ACHN (cell line): ENCODE measurements at regions not wholly inside any gene's neighbourhood (a gene's known extent, or its start where the extent isn't known, plus 50 kb on each side); places are given as distances from the start of the nearest gene placed in this dataset.
"Not testable (repeated sequence)": the region's sequence is repeated elsewhere in the genome, so short reads cannot be mapped to it uniquely, and the experiment has no call there.

Source experiments
- DNase-seq: peaks from one replicate; pipeline ENCODE4 v3.0.0-alpha.2; 2015
- in situ Hi-C: cut with HindIII; loops from 2 replicates; pipeline ENCODE4 v1.10.0; 2017; ENCODE audit warnings: low sequenced_read_pairs, low pct_ligation_motif_present, low pct_unique_long_range_greater_than_20kb

- in situ Hi-C loops, result no loop called here
- DNase-seq, result no peak
These were observed 68.4 kb upstream of the PRR5 start for GRCh38 chr22:44633647-44634046.

- no peak for DNase-seq
- in situ Hi-C loops, result no loop called here
These were observed 69.2 kb upstream of the PRR5 start for GRCh38 chr22:44632541-44633396.

- DNase-seq, result no peak
These were observed 71.2 kb upstream of the PRR5 start for GRCh38 chr22:44630826-44631225.

GRCh38 chr22:44628835-44629234 lies 73.2 kb upstream of the PRR5 start:
- DNase-seq, result no peak
- in situ Hi-C loops, result no loop called here

More at GRCh38 chr22:44630826-44631225, 71.2 kb upstream of the PRR5 start:
- in situ Hi-C loops, result no loop called here

GRCh38 chr22:44628273-44628672 lies 73.7 kb upstream of the PRR5 start:
- in situ Hi-C loops, result no loop called here
- DNase-seq, result no peak

GRCh38 chr22:44627521-44628139 lies 74.4 kb upstream of the PRR5 start:
- no peak for DNase-seq
- in situ Hi-C loops, result no loop called here

GRCh38 chr22:44625981-44626687 lies 75.9 kb upstream of the PRR5 start:
- DNase-seq, result peak; percentile 53
- in situ Hi-C loops, result no loop called here

GRCh38 chr22:44625421-44625760 lies 76.6 kb upstream of the PRR5 start:
- in situ Hi-C loops, result no loop called here
- no peak for DNase-seq

- no peak for DNase-seq
- in situ Hi-C loops, result no loop called here
These were observed 77.1 kb upstream of the PRR5 start for GRCh38 chr22:44624689-44625420.

- DNase-seq, result no peak
- in situ Hi-C loops, result no loop called here
These were observed 78.1 kb upstream of the PRR5 start for GRCh38 chr22:44623771-44624510.

GRCh38 chr22:44622679-44623078 lies 79.3 kb upstream of the PRR5 start:
- in situ Hi-C loops, result no loop called here
- DNase-seq, result no peak

- in situ Hi-C loops, result no loop called here
- DNase-seq, result no peak
These were observed 79.9 kb upstream of the PRR5 start for GRCh38 chr22:44622147-44622427.

GRCh38 chr22:44621401-44622146 lies 80.4 kb upstream of the PRR5 start:
- in situ Hi-C loops, result no loop called here
- no peak for DNase-seq

- DNase-seq, result no peak
- in situ Hi-C loops, result no loop called here
These were observed 81.2 kb upstream of the PRR5 start for GRCh38 chr22:44620841-44621257.

- no peak for DNase-seq
These were observed 81.7 kb upstream of the PRR5 start for GRCh38 chr22:44620129-44620840.

GRCh38 chr22:44619560-44620128 lies 82.4 kb upstream of the PRR5 start:
- in situ Hi-C loops, DNase-seq: not testable (repeated sequence)

More at GRCh38 chr22:44620129-44620840, 81.7 kb upstream of the PRR5 start:
- in situ Hi-C loops, result no loop called here

- DNase-seq, in situ Hi-C loops: not testable (repeated sequence)
These were observed 83.1 kb upstream of the PRR5 start for GRCh38 chr22:44618910-44619309.
